ENCODE measurements at regions not wholly inside any gene's neighbourhood (a gene's known extent, or its start where the extent isn't known, plus 50 kb on each side); places are given as distances from the start of the nearest gene placed in this dataset.

DNA sequence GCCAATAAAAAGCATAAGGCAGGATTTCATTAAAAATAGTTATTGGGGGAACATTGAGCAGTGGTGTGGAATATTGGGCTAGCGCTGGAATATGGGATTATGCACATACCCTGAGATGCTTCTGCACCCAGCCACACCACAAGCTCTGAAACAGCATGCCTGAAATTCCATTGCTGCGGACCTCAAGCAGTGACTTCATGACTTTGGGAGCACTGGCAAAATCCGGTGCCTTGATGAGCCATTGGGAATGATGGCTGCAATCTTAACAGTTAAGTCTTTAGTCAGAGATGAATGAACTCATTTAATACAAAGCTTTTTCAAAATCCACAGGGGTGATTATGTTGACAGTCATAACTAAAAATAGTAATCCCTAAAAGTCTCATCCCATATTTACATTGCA is 274.7 kb upstream of the MTPN start:
- DNase-seq (ENCODE audit: low read depth) = no peak
- CTCF ChIA-PET = no interaction called here
- no peak overlapping the region for H3K4me3 ChIP-seq (ENCODE audit: low read depth, low read length)

DNA sequence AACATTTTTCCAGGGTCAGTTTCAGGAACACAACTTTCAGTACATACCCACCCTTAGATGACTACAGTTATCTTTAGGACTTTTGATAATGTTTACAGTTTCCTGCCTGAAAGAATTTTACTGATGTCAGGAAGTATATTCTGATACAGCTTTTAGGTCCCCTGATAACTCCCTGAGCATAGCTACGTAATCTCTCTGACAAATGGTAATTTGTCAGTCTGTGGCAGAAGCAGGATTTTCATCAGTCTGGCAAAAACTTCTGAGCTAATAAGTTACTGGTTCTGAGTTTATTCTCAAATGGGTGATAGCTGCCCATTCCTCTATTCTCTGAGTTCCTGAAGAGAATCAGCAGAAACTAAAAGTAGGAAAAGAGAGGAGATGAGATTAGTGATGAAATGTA is 270.1 kb upstream of the MTPN start:
- H3K4me3 ChIP-seq (ENCODE audit: low read depth, low read length) = no peak overlapping the region
- CTCF ChIA-PET = no interaction called here
- no peaks in the 10 kb centered on the region for H3K27me3 ChIP-seq (ENCODE audit: control insufficient read depth, insufficient read depth, low read length)
- no peaks in the 10 kb centered on the region for H3K36me3 ChIP-seq (ENCODE audit: control insufficient read depth, insufficient read depth, low read length)
- POLR2A ChIA-PET = no interaction called here
- DNase-seq (ENCODE audit: low read depth) = no peak
- TF ChIP-seq, protein P1, sequence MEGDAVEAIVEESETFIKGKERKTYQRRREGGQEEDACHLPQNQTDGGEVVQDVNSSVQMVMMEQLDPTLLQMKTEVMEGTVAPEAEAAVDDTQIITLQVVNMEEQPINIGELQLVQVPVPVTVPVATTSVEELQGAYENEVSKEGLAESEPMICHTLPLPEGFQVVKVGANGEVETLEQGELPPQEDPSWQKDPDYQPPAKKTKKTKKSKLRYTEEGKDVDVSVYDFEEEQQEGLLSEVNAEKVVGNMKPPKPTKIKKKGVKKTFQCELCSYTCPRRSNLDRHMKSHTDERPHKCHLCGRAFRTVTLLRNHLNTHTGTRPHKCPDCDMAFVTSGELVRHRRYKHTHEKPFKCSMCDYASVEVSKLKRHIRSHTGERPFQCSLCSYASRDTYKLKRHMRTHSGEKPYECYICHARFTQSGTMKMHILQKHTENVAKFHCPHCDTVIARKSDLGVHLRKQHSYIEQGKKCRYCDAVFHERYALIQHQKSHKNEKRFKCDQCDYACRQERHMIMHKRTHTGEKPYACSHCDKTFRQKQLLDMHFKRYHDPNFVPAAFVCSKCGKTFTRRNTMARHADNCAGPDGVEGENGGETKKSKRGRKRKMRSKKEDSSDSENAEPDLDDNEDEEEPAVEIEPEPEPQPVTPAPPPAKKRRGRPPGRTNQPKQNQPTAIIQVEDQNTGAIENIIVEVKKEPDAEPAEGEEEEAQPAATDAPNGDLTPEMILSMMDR (IDR thresholded peaks at IDR 0.05; ENCODE audit: insufficient read depth, low read depth, low read length) = no peak

More for the DNA sequence above, 274.7 kb upstream of the MTPN start:
- POLR2A ChIA-PET = no interaction called here
- Histone ChIP-seq H3K36me3 (ENCODE audit: control insufficient read depth, insufficient read depth, low read length) (no peaks in the 10 kb centered on the region), H3K27me3 (ENCODE audit: control insufficient read depth, insufficient read depth, low read length) (no peaks in the 10 kb centered on the region)
- TF ChIP-seq, protein P1 (IDR thresholded peaks at IDR 0.05; ENCODE audit: insufficient read depth, low read depth, low read length) = no peak

DNA sequence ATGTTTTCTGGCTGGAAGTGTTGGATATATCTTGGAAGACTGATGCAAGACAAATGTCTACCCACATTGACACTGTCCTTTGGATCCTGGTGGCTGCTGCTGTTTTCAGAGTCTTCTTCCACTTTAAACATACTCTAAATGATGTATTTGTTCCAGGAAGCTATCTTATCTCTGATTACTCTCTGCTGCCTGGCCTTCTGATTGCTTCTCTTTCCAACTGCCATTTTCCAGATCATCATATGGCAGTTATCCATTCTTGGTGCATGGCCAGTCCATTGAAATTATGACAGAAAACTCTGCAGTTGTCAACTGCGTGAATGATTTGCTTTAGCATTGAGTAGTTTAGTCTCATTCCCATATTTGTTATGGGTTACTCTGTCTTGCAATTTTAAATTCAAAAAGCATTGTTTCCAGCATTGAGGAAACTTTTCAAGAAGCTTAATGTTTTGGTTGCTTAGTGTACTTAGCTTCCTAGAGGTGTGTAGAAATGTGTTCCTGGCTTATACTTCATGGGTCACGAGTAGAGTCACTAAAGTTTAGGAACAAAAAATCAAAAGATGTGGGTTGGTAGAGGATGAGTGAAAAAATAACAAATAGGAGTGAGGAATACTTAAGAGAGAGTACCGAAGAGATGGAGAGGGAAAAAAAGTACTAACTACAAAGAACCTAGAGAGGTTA is 268.3 kb upstream of the MTPN start:
- Histone ChIP-seq H3K4me3 (ENCODE audit: low read depth, low read length) (no peak overlapping the region), H3K27me3 (ENCODE audit: control insufficient read depth, insufficient read depth, low read length) (no peaks in the 10 kb centered on the region), H3K36me3 (ENCODE audit: control insufficient read depth, insufficient read depth, low read length) (no peaks in the 10 kb centered on the region)
- POLR2A ChIA-PET = no interaction called here
- CTCF ChIA-PET = no interaction called here
- TF ChIP-seq, protein P1 (IDR thresholded peaks at IDR 0.05; ENCODE audit: insufficient read depth, low read depth, low read length) = no peak
- DNase-seq (ENCODE audit: low read depth) = no peak

DNA sequence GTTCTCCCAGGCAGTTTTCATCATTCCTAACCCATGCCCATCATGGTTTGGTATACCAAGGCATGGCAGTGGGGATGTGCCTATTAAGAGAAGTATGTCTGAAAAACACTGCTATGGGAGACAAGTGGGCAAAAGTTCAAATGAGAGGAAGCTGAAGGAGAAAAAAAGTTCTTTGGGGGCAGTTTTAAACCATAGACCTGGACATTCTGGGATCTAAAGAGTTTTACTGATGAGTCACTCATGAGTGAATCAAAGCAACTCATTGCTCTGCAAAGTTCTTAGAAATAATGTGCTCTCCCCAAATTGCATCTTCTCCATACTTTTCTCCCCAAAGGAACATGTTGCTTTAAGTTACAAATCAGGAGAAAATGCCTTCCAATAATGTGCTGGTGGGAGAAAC is 256.9 kb upstream of the MTPN start:
- no peak overlapping the region for H3K4me3 ChIP-seq (ENCODE audit: low read depth, low read length)
- DNase-seq (ENCODE audit: low read depth) = no peak
- CTCF ChIA-PET = no interaction called here
- H3K36me3 ChIP-seq (ENCODE audit: control insufficient read depth, insufficient read depth, low read length) = no peaks in the 10 kb centered on the region
- POLR2A ChIA-PET = no interaction called here
- no peaks in the 10 kb centered on the region for H3K27me3 ChIP-seq (ENCODE audit: control insufficient read depth, insufficient read depth, low read length)
- TF ChIP-seq, protein P1 (IDR thresholded peaks at IDR 0.05; ENCODE audit: insufficient read depth, low read depth, low read length) = no peak

DNA sequence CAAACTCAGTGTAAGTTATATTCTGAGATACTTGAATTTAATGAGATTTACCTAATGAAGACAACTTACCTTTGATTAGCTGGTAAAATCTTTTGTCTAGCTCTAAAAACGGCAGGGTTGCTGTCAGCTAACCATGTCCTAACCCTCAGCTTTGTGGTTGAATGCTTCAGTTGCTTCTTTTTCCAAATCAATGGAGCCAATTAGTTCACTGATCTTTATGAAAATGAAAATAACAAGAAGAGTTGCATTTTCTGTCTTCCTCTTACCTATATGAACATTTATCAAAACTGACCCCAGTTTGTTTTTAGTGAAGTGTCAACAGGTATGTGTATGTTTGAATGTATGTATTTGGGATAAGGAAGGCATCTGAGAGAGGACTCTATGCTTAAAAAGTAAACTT is 253.1 kb upstream of the MTPN start:
- ChIA-PET CTCF (no interaction called here), POLR2A (no interaction called here)
- TF ChIP-seq, protein P1 (IDR thresholded peaks at IDR 0.05; ENCODE audit: insufficient read depth, low read depth, low read length) = no peak
- H3K27me3 ChIP-seq (ENCODE audit: control insufficient read depth, insufficient read depth, low read length) = no peaks in the 10 kb centered on the region
- H3K4me3 ChIP-seq (ENCODE audit: low read depth, low read length) = no peak overlapping the region
- DNase-seq (ENCODE audit: low read depth) = no peak
- no peaks in the 10 kb centered on the region for H3K36me3 ChIP-seq (ENCODE audit: control insufficient read depth, insufficient read depth, low read length)

All from BJ (cell line).